MCF 10A (cell line): ENCODE measurements at regions not wholly inside any gene's neighbourhood (a gene's known extent, or its start where the extent isn't known, plus 50 kb on each side); places are given as distances from the start of the nearest gene placed in this dataset.

Experiments used
- BruUV-seq: library from RNA; stranded (reverse); fragments of 400-500 nt; replicated peaks from 2 replicates; lab custom pipeline; 2021; lab: Mats Ljungman, UMichigan
- CTCF ChIA-PET: fragments of 300-600 bp; sonication (Branson Sonifier 250); formaldehyde crosslinking; extraction: SDS; loops from one replicate; lab custom pipeline; 2021; ENCODE audit warnings: antibody characterized with exemption, inconsistent platforms; lab: Yijun Ruan, JAX
- POLR2A ChIA-PET: fragments of 300-600, 350-650 bp; sonication (Branson Sonifier 250); formaldehyde crosslinking; extraction: SDS; loops from one replicate; lab custom pipeline; 2020; ENCODE audit warnings: antibody characterized with exemption, inconsistent platforms; lab: Yijun Ruan, JAX
- DNase-seq: peaks from one replicate; pipeline ENCODE4 v3.0.0-alpha.2; 2018; ENCODE audit not compliant: unreplicated experiment
- H3K27ac Mint-ChIP-seq: one replicate; pipeline ENCODE4 v1.8.0; 2022; ENCODE audit warnings: mild to moderate bottlenecking, low read depth, mixed read lengths; ENCODE audit not compliant: unreplicated experiment
- H3K27me3 Mint-ChIP-seq: one replicate; pipeline ENCODE4 v1.8.0; 2022; ENCODE audit warnings: mixed read lengths; ENCODE audit not compliant: insufficient read depth, unreplicated experiment
- H3K36me3 Mint-ChIP-seq: one replicate; pipeline ENCODE4 v1.8.0; 2022; ENCODE audit warnings: mild to moderate bottlenecking, moderate library complexity, mixed read lengths; ENCODE audit not compliant: insufficient read depth, unreplicated experiment
- H3K4me1 Mint-ChIP-seq: one replicate; pipeline ENCODE4 v1.8.0; 2022; ENCODE audit warnings: mixed read lengths; ENCODE audit not compliant: insufficient read depth, unreplicated experiment
- H3K4me3 Mint-ChIP-seq: one replicate; pipeline ENCODE4 v1.8.0; 2022; ENCODE audit warnings: mild to moderate bottlenecking, moderate library complexity, mixed read lengths; ENCODE audit not compliant: unreplicated experiment
- H3K9me3 Mint-ChIP-seq: one replicate; pipeline ENCODE4 v1.8.0; 2022; ENCODE audit warnings: mixed read lengths; ENCODE audit not compliant: unreplicated experiment
- CTCF ChIP-seq: fragments of 200-600 bp; IDR thresholded peaks from one replicate; pipeline ENCODE4 v1.8.0; 2022; ENCODE audit warnings: antibody characterized with exemption, mild to moderate bottlenecking; ENCODE audit not compliant: unreplicated experiment
- intact Hi-C: fragments of 100-400 bp; cut with micrococcal nuclease; formaldehyde crosslinking; loops from 2 replicates; pipeline ENCODE4 v1.14.1; 2022

- intact Hi-C loops, result no loop called here
- no peak overlapping the region for H3K4me3 Mint-ChIP-seq
- no peaks in the 10 kb centered on the region for H3K27me3 Mint-ChIP-seq
- H3K36me3 Mint-ChIP-seq, result peaks cover 7% of the 10 kb centered on the region
- no peak for TF ChIP-seq CTCF
- DNase-seq, result no peak
- no peak overlapping the region for H3K27ac Mint-ChIP-seq
- no TSS peak for BruUV-seq
- POLR2A ChIA-PET, result interaction anchor here (0.6 kb wide), 1 partner anchor 104 kb away, joined by 3 read pairs; no protein-coding TSS in a partner anchor
- CTCF ChIA-PET, result interaction anchor here (1.0 kb wide), 1 partner anchor 12 kb away, joined by 3 read pairs; no protein-coding TSS in a partner anchor
- peaks cover 5% of the 10 kb centered on the region for H3K4me1 Mint-ChIP-seq
- H3K9me3 Mint-ChIP-seq, result peaks cover 8% of the 10 kb centered on the region
Observed at GRCh38 chr1:8127171-8127641, 101.1 kb upstream of the ERRFI1 start.

GRCh38 chr1:8122477-8123407 is 96.6 kb upstream of the ERRFI1 start:
- Mint-ChIP-seq H3K36me3 (peaks cover 7% of the 10 kb centered on the region), H3K27me3 (no peaks in the 10 kb centered on the region), H3K4me3 (no peak overlapping the region), H3K27ac (peak overlapping the region; percentile 92), H3K9me3 (peaks cover 8% of the 10 kb centered on the region), H3K4me1 (peaks cover 27% of the 10 kb centered on the region)
- TF ChIP-seq CTCF, result no peak
- no peak for DNase-seq
- intact Hi-C loops, result no loop called here
- ChIA-PET CTCF (interaction anchor here (0.8 to 1.0 kb wide), 2 partner anchors 21 to 44 kb away, joined by 5 read pairs; no protein-coding TSS in a partner anchor), POLR2A (interaction anchor here (0.5 to 6.3 kb wide), 3 partner anchors 13 to 81 kb away, joined by 3 to 54 read pairs (median 6); no protein-coding TSS in a partner anchor)
- no TSS peak for BruUV-seq

GRCh38 chr1:8122160-8122476 is 96.0 kb upstream of the ERRFI1 start:
- BruUV-seq, result no TSS peak
- no peaks in the 10 kb centered on the region for H3K27me3 Mint-ChIP-seq
- no peak for DNase-seq
- no peak for TF ChIP-seq CTCF
- ChIA-PET POLR2A (interaction anchor here (0.5 to 6.3 kb wide), 7 partner anchors 13 to 230 kb away, joined by 4 to 54 read pairs (median 4); no protein-coding TSS in a partner anchor), CTCF (interaction anchor here (0.8 to 1.0 kb wide), 2 partner anchors 21 to 45 kb away, joined by 5 read pairs; no protein-coding TSS in a partner anchor)
- intact Hi-C loops, result no loop called here
- H3K36me3 Mint-ChIP-seq, result peaks cover 7% of the 10 kb centered on the region
- H3K4me3 Mint-ChIP-seq, result no peak overlapping the region
- peaks cover 27% of the 10 kb centered on the region for H3K4me1 Mint-ChIP-seq
- H3K27ac Mint-ChIP-seq, result peak overlapping the region; percentile 92
- peaks cover 8% of the 10 kb centered on the region for H3K9me3 Mint-ChIP-seq
